NCI-H524 treated with DMSO at 0.1 percent for 48 hours (cell line): ENCODE measurements at regions not wholly inside any gene's neighbourhood (a gene's known extent, or its start where the extent isn't known, plus 50 kb on each side); places are given as distances from the start of the nearest gene placed in this dataset.
A peak's percentile ranks its signal among the peaks of the same experiment; 100 is the strongest.

Experiments
- DNase-seq: peaks from one replicate; lab custom pipeline; 2025; lab: John Stamatoyannopoulos, UW

DNA sequence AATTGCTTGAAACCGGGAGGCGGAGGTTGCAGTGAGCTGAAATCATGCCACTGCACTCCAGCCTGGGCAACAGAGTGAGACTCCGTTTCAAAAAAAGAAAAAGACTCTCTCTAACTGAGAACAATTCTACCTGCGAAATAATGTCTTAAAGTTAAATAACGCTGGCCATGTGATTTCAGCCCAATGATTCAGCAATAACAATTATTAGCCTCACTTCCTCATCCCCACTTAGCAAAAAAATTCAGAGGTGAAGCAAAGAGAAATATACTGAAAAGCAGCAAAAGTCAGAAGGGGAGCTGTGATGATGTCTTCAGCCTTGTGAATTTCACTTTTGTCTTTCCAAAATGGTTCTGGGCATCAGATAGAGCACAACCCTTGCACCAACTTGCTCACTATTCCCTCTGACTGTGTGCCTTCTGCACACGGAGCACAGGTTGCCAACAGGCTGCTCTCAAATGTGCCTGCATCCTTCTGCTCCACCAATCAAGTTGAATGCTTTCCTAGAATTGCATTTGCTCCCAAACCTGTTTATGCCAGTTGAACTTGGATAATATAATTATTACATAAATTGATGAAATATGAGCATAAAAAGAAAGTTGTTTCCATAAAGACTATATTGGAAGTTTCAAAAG lies 79.8 kb upstream of the IPO9 start:
- no peak for DNase-seq

DNA sequence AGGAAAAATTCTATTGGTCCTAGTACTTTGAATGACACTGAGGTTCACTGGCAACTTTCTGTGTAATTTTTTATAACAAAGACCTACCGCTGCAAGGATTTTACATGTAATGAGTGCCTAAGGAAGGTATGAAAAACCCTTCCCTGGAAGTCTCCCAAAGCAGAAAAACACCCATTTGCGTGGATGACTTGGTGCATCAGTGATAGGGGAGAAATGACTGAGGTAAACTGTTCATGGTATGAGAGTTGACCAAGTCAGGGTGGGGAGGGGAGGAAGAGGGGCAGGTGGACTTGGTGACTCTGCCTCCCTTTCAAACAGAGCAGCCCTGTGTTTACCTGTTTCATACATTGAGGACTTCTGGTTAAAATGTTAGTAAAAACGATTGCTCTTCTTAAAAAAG lies 78.8 kb upstream of the IPO9 start:
- DNase-seq, result no peak

DNA sequence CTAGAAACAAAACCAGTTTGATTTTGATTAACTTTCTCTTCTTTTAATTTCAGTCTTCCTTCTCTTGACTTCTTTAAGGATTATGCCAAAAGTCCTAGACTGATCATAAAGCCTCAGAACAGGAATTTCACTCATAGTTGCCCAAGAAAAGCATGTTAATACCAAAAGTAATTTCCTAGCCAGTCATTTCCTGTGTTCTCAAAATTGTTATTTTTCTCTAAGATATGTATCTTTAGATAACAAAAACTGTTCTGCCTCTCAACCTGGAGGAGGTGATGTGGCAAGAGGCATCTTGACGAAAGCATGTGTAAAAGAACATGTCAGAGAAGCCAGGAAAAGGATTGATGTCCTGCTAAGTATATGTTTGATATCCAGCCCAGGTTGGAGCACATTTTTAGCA lies 78.0 kb upstream of the IPO9 start:
- DNase-seq, result no peak

- DNase-seq, result no peak
Measured at GRCh38 chr1:201751872-201752271, 77.1 kb upstream of the IPO9 start.

DNA sequence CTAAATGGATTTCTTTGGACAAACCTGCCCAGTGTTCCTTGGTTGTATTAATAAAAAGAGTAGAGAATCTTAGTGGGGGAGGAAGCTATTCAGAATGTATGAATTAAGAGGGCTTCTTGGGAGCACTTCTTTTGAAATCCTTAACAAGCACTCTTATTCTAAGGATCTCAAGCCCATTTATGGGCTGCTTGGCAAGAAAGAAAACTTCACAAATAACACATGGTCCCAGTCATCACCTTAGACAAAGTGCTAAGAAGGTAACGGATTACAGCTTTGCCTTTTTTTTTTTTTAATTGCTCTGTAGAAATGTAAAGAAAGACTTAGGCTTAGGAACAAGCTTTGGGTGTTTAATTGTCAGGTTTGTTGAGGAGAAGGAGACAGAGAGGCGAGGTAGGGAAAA lies 76.6 kb upstream of the IPO9 start:
- DNase-seq, result peak; percentile 47

- no peak for DNase-seq
Measured at GRCh38 chr1:201753492-201753891, 75.5 kb upstream of the IPO9 start.

DNA sequence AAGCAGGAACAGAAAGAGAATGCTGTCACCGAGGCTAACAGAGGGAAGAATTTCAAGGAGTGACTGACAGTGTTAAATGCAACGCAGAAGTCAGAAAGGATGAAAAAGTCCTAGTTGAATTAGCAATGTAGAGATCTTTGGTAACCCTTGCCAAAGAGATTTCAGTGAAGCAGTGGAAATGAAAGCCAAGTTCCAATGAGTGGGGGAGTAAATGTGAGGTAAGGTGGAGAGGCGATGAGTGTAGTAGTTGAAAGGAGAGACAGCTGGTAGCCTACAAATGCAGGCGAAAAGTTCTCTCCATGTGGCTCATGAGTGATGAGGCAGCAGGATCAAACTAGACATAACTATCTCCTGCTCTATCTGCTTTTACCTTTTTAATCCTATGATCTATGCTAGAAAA lies 74.6 kb upstream of the IPO9 start:
- DNase-seq, result no peak

GRCh38 chr1:201755200-201755599 lies 73.8 kb upstream of the IPO9 start:
- DNase-seq, result no peak

- DNase-seq, result no peak
Measured at GRCh38 chr1:201756406-201756805, 72.6 kb upstream of the IPO9 start.

- DNase-seq, result peak; percentile 48
Measured at GRCh38 chr1:201758499-201759050, 70.4 kb upstream of the IPO9 start.

- DNase-seq, result no peak
Measured at GRCh38 chr1:201759194-201759815, 69.7 kb upstream of the IPO9 start.

GRCh38 chr1:201760516-201760915 lies 68.4 kb upstream of the IPO9 start:
- DNase-seq, result no peak

DNA sequence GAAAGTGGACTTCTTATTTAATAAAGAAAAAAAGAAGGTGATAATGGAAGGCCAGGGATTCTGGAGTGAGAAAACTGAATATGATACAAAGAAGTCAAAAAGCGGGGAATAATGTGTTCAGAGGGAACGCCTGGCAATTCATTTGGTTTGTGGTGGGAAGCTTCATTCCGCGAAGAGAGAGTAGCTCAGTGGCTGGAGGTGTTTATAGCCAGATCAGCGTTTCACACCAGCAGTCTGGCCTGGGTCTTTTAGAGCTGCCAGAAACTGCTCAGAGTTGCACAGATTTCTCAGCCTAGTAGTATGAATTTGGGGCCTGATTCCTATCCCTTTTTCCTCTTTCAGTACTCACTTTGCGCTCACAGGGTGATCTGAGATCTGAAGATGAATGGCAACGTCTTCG lies 67.8 kb upstream of the IPO9 start:
- no peak for DNase-seq

DNA sequence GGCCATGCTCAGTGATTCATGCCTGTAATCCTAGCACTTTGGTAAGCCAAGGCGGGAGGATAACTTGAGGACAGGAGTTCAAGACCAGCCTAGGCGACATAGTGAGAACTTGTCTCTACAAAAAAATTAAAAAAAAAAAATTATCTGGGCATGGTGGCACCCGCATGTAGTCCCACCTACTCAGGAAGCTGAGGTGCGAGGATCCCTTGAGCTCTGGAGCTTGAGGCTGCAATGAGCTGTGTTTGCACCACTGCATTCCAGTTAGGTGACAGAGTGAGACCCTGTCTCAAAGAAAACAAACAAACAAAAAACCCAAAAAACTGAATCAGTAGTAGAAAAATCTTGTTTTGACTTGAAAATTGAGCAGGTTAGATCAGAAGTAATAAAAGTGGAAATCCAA lies 67.1 kb upstream of the IPO9 start:
- DNase-seq, result no peak

- DNase-seq, result no peak
Measured at GRCh38 chr1:201762381-201762780, 66.6 kb upstream of the IPO9 start.

DNA sequence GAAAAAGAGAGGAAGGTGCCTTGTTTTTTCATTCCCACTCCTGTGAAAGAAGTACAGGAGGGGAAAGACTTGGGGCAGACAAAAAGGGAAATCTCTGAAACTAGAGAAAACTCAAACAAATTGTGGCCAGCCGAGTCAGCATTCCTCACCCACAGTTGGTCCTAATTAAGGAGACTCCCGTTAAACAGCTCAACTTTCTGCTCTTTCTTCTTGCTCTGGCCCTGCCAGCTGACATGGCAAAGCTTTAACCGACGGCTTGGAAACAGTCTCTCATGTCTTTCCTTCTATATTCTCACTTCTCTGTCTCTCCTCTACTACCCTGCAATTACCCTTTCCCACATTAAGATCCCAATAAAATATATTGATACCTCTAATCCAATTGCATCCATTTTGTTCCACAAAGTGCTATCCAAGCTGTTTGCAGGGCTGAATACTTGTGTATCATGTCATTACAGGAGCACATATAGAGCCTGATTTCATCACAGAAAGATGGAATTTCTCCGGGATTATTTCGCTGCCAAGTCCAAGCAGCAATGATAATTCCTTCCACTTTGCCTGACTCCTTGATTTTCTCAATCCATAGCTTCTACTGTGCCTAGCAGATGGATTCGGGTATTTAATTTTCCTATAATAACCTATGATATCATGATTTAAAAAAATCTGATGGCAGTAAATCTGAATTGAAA lies 65.4 kb upstream of the IPO9 start:
- no peak for DNase-seq

DNA sequence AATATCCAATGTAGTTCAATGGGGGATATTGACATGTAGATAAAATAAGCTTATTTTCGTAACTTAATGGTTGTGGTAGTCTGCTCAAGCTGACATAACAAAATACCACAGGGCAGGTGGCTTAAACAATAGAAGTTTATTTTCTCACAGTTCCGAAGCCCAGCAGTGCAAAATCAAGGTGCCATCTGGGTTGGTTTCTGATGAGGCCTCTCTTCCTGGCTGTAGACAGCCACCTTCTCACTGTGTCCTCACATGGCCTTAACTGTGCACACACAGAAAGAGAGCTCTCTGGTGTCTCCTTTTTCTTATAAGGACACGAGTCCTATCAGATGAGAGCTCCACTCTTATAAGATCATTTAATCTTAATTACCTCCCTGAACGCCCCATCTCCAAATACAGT lies 64.8 kb upstream of the IPO9 start:
- DNase-seq, result no peak

- DNase-seq, result no peak
Measured at GRCh38 chr1:201764579-201764978, 64.4 kb upstream of the IPO9 start.

- DNase-seq, result no peak
Measured at GRCh38 chr1:201766131-201766866, 62.7 kb upstream of the IPO9 start.

DNA sequence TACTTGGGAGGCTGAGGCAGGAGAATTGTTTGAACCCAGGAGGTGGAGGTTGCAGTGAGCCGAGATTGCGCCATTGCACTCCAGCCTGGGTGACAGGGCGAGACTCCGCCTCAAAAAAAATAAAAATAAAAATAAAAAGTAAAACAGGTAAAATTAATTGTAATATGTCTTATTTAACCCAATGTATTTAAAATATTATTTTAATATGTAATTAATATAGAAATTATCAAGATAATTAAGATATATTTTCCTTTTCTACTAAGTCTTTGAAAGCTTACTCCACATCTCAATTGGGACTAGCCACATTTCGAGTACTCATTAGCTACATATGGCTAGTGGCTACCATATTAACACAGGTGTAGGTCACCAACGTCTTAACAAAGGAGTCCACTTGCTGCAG lies 61.6 kb upstream of the IPO9 start:
- no peak for DNase-seq

DNA sequence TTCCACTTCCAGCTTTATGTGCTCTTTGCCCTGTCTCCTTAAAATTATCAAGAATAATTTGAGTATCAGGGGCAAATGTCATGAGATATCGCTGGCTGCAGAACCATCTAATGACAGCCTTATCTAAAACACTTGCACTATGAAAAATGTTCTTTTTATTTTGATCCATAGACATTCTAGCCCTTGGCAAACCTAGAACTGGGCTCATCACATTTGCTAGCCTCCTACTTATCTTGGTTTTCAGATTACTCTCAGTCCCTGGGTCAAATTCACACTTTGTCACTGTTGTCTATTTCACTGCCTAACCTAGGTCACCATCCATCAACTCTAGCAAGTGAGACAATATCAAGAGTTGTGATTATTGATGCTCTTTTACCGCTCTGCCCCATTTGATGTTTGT lies 59.9 kb upstream of the IPO9 start:
- no peak for DNase-seq

GRCh38 chr1:201769966-201770365 lies 59.0 kb upstream of the IPO9 start:
- no peak for DNase-seq

GRCh38 chr1:201771466-201771865 lies 57.5 kb upstream of the IPO9 start:
- no peak for DNase-seq
